GM21423 (cell line): ENCODE measurements at regions not wholly inside any gene's neighbourhood (a gene's known extent, or its start where the extent isn't known, plus 50 kb on each side); places are given as distances from the start of the nearest gene placed in this dataset.

Experiments
- ATAC-seq: cut with Tn5 transposase; IDR thresholded peaks from one replicate; pipeline ENCODE4 v1.9.1; 2021; ENCODE audit warnings: mild to moderate bottlenecking, moderate library complexity; ENCODE audit not compliant: unreplicated experiment

GRCh38 chr13:103403814-103404213 is 337.6 kb upstream of the SLC10A2 start:
- no peak for ATAC-seq

GRCh38 chr13:103403148-103403740 is 337.0 kb upstream of the SLC10A2 start:
- no peak for ATAC-seq

- no peak for ATAC-seq
Measured at GRCh38 chr13:103395139-103395538, 328.9 kb upstream of the SLC10A2 start.

- no peak for ATAC-seq
Measured at GRCh38 chr13:103394618-103395017, 328.4 kb upstream of the SLC10A2 start.

GRCh38 chr13:103391936-103392335 is 325.7 kb upstream of the SLC10A2 start:
- ATAC-seq = no peak

- ATAC-seq = no peak
Measured at GRCh38 chr13:103388839-103389238, 322.6 kb upstream of the SLC10A2 start.

GRCh38 chr13:103386341-103386740 is 320.1 kb upstream of the SLC10A2 start:
- no peak for ATAC-seq

- no peak for ATAC-seq
Measured at GRCh38 chr13:103373916-103374315, 307.7 kb upstream of the SLC10A2 start.

GRCh38 chr13:103371271-103371670 is 305.1 kb upstream of the SLC10A2 start:
- ATAC-seq = no peak

- no peak for ATAC-seq
Measured at GRCh38 chr13:103370790-103371189, 304.6 kb upstream of the SLC10A2 start.

- no peak for ATAC-seq
Measured at GRCh38 chr13:103358255-103358932, 292.2 kb upstream of the SLC10A2 start.

- ATAC-seq = no peak
Measured at GRCh38 chr13:103356226-103356864, 290.1 kb upstream of the SLC10A2 start.

- ATAC-seq = no peak
Measured at GRCh38 chr13:103354171-103354570, 288.0 kb upstream of the SLC10A2 start.

- ATAC-seq = no peak
Measured at GRCh38 chr13:103351035-103351828, 285.0 kb upstream of the SLC10A2 start.

- no peak for ATAC-seq
Measured at GRCh38 chr13:103350147-103350546, 283.9 kb upstream of the SLC10A2 start.

GRCh38 chr13:103349211-103349980 is 283.2 kb upstream of the SLC10A2 start:
- no peak for ATAC-seq

- ATAC-seq = no peak
Measured at GRCh38 chr13:103335241-103335640, 269.0 kb upstream of the SLC10A2 start.

- ATAC-seq = no peak
Measured at GRCh38 chr13:103331924-103332323, 265.7 kb upstream of the SLC10A2 start.

GRCh38 chr13:103328899-103329298 is 262.7 kb upstream of the SLC10A2 start:
- ATAC-seq = no peak

- ATAC-seq = no peak
Measured at GRCh38 chr13:103326326-103326725, 260.1 kb upstream of the SLC10A2 start.

GRCh38 chr13:103325672-103326071 is 259.5 kb upstream of the SLC10A2 start:
- no peak for ATAC-seq
